DND-41 (cell line): ENCODE measurements at regions not wholly inside any gene's neighbourhood (a gene's known extent, or its start where the extent isn't known, plus 50 kb on each side); places are given as distances from the start of the nearest gene placed in this dataset.

Experiments used
- ATAC-seq: fragments of 200-7000 bp; cut with Tn5 transposase; 3 replicates; pipeline ENCODE4 v1.9.1; 2021; ENCODE audit warnings: low read depth; ENCODE audit not compliant: insufficient read depth
- DNase-seq: peaks from one replicate; pipeline ENCODE4 v3.0.0-alpha.2; 2020
- H2AFZ ChIP-seq: 2 replicates; pipeline ENCODE4 v1.6.0; 2012; ENCODE audit warnings: low read depth, low read length
- H3K27ac ChIP-seq: 2 replicates; pipeline ENCODE4 v1.5.1; 2012; ENCODE audit warnings: low read length, inconsistent platforms
- H3K27me3 ChIP-seq: fragments of 200-600 bp; sonication (generic); 2 replicates; pipeline ENCODE4 v1.6.0; 2012; ENCODE audit warnings: low read length, mild to moderate bottlenecking, inconsistent platforms; ENCODE audit not compliant: insufficient read depth, poor library complexity
- H3K36me3 ChIP-seq: 2 replicates; pipeline ENCODE4 v1.5.1; 2012; ENCODE audit warnings: low read length, inconsistent platforms; ENCODE audit not compliant: insufficient read depth
- H3K4me1 ChIP-seq: 2 replicates; pipeline ENCODE4 v1.5.1; 2012; ENCODE audit warnings: mild to moderate bottlenecking, low read length; ENCODE audit not compliant: insufficient read depth
- H3K4me2 ChIP-seq: 2 replicates; pipeline ENCODE4 v1.6.0; 2012; ENCODE audit warnings: mild to moderate bottlenecking, moderate library complexity, low read length, inconsistent platforms; ENCODE audit not compliant: insufficient read depth
- H3K4me3 ChIP-seq, 2 experiments: fragments of 200-600 bp in 1 of 2; shearing (Covaris generic) in 1 of 2; 2 replicates each; pipeline ENCODE4 v1.5.1; 2012 to 2016; ENCODE audit warnings: inconsistent platforms in 2 of 2, low read length in 2 of 2, mild to moderate bottlenecking in 2 of 2, low read depth in 1 of 2, moderate library complexity in 1 of 2
- H3K79me2 ChIP-seq: 2 replicates; pipeline ENCODE4 v1.6.0; 2012; ENCODE audit warnings: low read length, inconsistent platforms; ENCODE audit not compliant: insufficient read depth
- H3K9ac ChIP-seq: 2 replicates; pipeline ENCODE4 v1.6.0; 2012; ENCODE audit warnings: low read depth, mild to moderate bottlenecking, inconsistent platforms, low read length, moderate library complexity
- H3K9me3 ChIP-seq: 2 replicates; pipeline ENCODE4 v1.5.1; 2012; ENCODE audit warnings: low read length, moderate library complexity, mild to moderate bottlenecking, inconsistent platforms; ENCODE audit not compliant: insufficient read depth, severe bottlenecking
- H4K20me1 ChIP-seq: 2 replicates; pipeline ENCODE4 v1.6.0; 2012; ENCODE audit warnings: low read length; ENCODE audit not compliant: insufficient read depth
- CTCF ChIP-seq: IDR thresholded peaks from 2 replicates; pipeline ENCODE4 v1.5.1; 2012; ENCODE audit warnings: borderline replicate concordance, low read length, moderate library complexity, mild to moderate bottlenecking; ENCODE audit not compliant: poor library complexity, severe bottlenecking; ENCODE audit errors: extremely low read depth
- EZH2 ChIP-seq: IDR thresholded peaks from 3 replicates; pipeline ENCODE4 v1.6.1; 2012; ENCODE audit warnings: borderline replicate concordance, low read depth, mild to moderate bottlenecking, moderate library complexity, low read length, inconsistent platforms; ENCODE audit not compliant: severe bottlenecking

DNA sequence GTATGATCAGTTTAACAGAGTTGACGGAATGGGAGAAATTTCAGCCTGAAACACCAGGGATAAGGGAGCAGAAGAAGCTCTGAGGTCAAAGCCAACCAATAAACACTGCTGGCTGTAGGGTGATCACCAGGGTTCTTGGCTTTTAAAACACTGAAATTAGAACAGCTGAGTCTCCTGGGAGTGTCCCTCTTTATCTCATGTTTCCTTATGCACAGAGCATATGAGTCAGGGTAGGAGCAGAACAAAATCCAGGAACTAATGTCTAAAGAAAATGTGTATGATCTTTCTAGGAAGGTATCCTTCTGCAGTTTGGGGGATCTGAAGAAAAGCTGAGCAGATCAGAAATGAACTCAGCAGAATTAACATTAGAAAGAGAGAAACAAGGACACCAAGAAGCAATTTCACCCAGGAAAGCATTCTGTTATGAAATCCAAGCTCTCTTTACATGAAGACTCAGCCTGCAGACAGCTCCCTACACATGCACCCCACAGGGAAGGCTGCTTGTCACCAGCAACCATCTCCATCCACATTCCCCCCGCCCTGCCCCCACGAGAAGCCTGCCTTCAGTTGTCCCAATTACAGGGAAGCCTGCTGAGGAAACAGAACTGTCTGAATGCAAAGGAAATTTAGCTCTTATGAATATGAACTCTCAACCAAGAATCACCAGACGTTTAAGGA lies 469.7 kb downstream of the PDCD6IP start:
- DNase-seq (no peak), ATAC-seq (no peak)
- H3K27me3 ChIP-seq, result no peaks in the 10 kb centered on the region
- no peaks in the 10 kb centered on the region for H3K9me3 ChIP-seq
- H3K9ac ChIP-seq, result no peak overlapping the region
- H4K20me1 ChIP-seq, result no peaks in the 10 kb centered on the region
- no peaks in the 10 kb centered on the region for H3K36me3 ChIP-seq
- H2AFZ ChIP-seq, result no peak overlapping the region
- no peak overlapping the region for H3K4me3 ChIP-seq
- no peaks in the 10 kb centered on the region for H3K4me1 ChIP-seq
- TF ChIP-seq CTCF (no peak), EZH2 (no peak)
- H3K4me2 ChIP-seq, result no peak overlapping the region
- no peaks in the 10 kb centered on the region for H3K79me2 ChIP-seq
- H3K27ac ChIP-seq, result no peak overlapping the region

- Histone ChIP-seq H3K4me3 (no peak overlapping the region), H3K4me1 (no peaks in the 10 kb centered on the region), H3K4me2 (no peak overlapping the region), H3K36me3 (no peaks in the 10 kb centered on the region), H2AFZ (no peak overlapping the region), H3K9ac (no peak overlapping the region), H4K20me1 (no peaks in the 10 kb centered on the region), H3K9me3 (no peaks in the 10 kb centered on the region), H3K79me2 (no peaks in the 10 kb centered on the region), H3K27me3 (no peaks in the 10 kb centered on the region), H3K27ac (no peak overlapping the region)
- no peak for ATAC-seq
- TF ChIP-seq CTCF, result no peak
- no peak for TF ChIP-seq EZH2
- DNase-seq, result no peak
Measured at GRCh38 chr3:34275811-34276210, 477.4 kb downstream of the PDCD6IP start.

DNA sequence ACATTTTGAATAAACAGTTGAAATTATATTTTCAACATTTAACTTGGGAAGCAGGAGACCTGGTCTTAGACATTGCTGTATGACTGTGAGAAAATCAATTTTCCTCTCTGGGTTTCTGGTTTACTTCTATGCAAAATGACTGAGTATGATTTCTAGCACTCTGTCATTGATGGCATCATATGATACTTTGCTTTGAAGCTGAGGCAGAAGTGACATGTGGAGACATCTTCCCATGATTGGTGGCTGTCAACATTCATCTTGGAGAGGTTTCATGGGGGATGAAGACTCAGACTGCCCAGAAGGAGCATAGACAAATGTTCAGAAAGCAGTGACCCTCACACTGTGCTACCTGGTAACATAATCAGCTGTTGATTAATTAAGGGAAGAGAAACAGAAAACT lies 477.9 kb downstream of the PDCD6IP start:
- TF ChIP-seq CTCF (no peak), EZH2 (no peak)

DNA sequence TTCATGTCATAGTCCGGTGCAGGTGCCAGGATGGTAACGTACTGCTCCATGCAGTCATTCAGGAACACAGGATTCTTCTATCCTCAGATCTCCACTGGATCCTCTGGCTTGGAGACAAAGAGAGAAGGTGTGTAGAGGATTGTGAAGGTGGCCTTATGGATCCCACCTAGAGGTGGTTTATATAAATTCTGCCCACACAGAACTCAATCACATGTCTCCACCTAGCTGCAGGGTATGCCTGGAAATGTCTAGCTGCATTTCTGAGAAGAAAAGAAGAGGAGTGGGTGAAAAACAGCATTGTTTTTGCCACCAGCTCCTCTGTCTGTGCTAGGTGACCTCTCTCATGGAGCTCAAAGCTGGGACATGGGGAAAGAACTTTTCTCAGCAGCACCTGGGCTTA lies 478.7 kb downstream of the PDCD6IP start:
- DNase-seq (no peak), ATAC-seq (no peak; the same call in 2 of the 3 replicates)
- Histone ChIP-seq H3K27ac (no peak overlapping the region), H3K9me3 (no peaks in the 10 kb centered on the region), H3K27me3 (no peaks in the 10 kb centered on the region), H3K79me2 (no peaks in the 10 kb centered on the region), H4K20me1 (no peaks in the 10 kb centered on the region), H3K4me3 (no peak overlapping the region), H3K4me2 (no peak overlapping the region), H3K9ac (no peak overlapping the region), H3K4me1 (no peaks in the 10 kb centered on the region), H3K36me3 (no peaks in the 10 kb centered on the region), H2AFZ (no peak overlapping the region)
- TF ChIP-seq EZH2, result no peak
- peak; percentile 34 for TF ChIP-seq CTCF

More for the DNA sequence above, 477.9 kb downstream of the PDCD6IP start:
- Histone ChIP-seq H3K4me3 (no peak overlapping the region), H4K20me1 (no peaks in the 10 kb centered on the region), H3K9me3 (no peaks in the 10 kb centered on the region), H3K27me3 (no peaks in the 10 kb centered on the region), H3K4me2 (no peak overlapping the region), H3K79me2 (no peaks in the 10 kb centered on the region), H3K36me3 (no peaks in the 10 kb centered on the region), H3K9ac (no peak overlapping the region), H3K4me1 (no peaks in the 10 kb centered on the region), H2AFZ (no peak overlapping the region), H3K27ac (no peak overlapping the region)
- DNase-seq (no peak), ATAC-seq (no peak)
